GM23248 (cell line): ENCODE measurements at regions not wholly inside any gene's neighbourhood (a gene's known extent, or its start where the extent isn't known, plus 50 kb on each side); places are given as distances from the start of the nearest gene placed in this dataset.

Source experiments
- DNase-seq: peaks from one replicate; pipeline ENCODE4 v3.0.0-alpha.2; 2015
- H2AFZ ChIP-seq: fragments of 200-600 bp; sonication (generic); 2 replicates; pipeline ENCODE4 v1.6.1; 2016; ENCODE audit warnings: antibody characterized with exemption
- H3F3A ChIP-seq: fragments of 200-600 bp; sonication (generic); 2 replicates; pipeline ENCODE4 v1.6.1; 2016; ENCODE audit warnings: mild to moderate bottlenecking, antibody characterized with exemption, mixed run types; ENCODE audit not compliant: insufficient read depth
- H3K27ac ChIP-seq: fragments of 200-600 bp; sonication (generic); 2 replicates; pipeline ENCODE4 v1.5.1; 2016; ENCODE audit warnings: mild to moderate bottlenecking
- H3K27me3 ChIP-seq: fragments of 200-600 bp; sonication (generic); replicated peaks from 2 replicates; pipeline ENCODE4 v1.6.1; 2016; ENCODE audit warnings: mild to moderate bottlenecking; ENCODE audit not compliant: insufficient read depth
- H3K36me3 ChIP-seq: fragments of 200-600 bp; sonication (generic); 2 replicates; pipeline ENCODE4 v1.6.1; 2016; ENCODE audit warnings: low read depth, mild to moderate bottlenecking
- H3K4me1 ChIP-seq: fragments of 200-600 bp; sonication (generic); 2 replicates; pipeline ENCODE4 v1.6.1; 2016; ENCODE audit warnings: mild to moderate bottlenecking; ENCODE audit not compliant: insufficient read depth
- H3K4me2 ChIP-seq: fragments of 200-600 bp; sonication (generic); one replicate; pipeline ENCODE4 v1.6.1; 2016; ENCODE audit warnings: mild to moderate bottlenecking; ENCODE audit not compliant: unreplicated experiment
- H3K4me3 ChIP-seq: fragments of 200-600 bp; sonication (generic); 2 replicates; pipeline ENCODE4 v1.5.1; 2016; ENCODE audit warnings: mild to moderate bottlenecking
- H3K79me2 ChIP-seq: fragments of 200-600 bp; sonication (generic); 2 replicates; pipeline ENCODE4 v1.6.1; 2016; ENCODE audit warnings: mild to moderate bottlenecking; ENCODE audit not compliant: insufficient read depth
- H3K9ac ChIP-seq: fragments of 200-600 bp; sonication (generic); 2 replicates; pipeline ENCODE4 v1.6.1; 2016; ENCODE audit warnings: mild to moderate bottlenecking
- H3K9me2 ChIP-seq: fragments of 200-600 bp; sonication (generic); 2 replicates; pipeline ENCODE4 v1.6.1; 2016; ENCODE audit warnings: mixed run types, mild to moderate bottlenecking, moderate library complexity; ENCODE audit not compliant: insufficient read depth
- H3K9me3 ChIP-seq: fragments of 200-600 bp; sonication (generic); one replicate; pipeline ENCODE4 v1.6.1; 2017; ENCODE audit warnings: low read depth
- H4K20me1 ChIP-seq: fragments of 200-600 bp; sonication (generic); 2 replicates; pipeline ENCODE4 v1.6.0; 2016; ENCODE audit not compliant: insufficient read depth
- EZH2 ChIP-seq: fragments of 200-600 bp; sonication (generic); IDR thresholded peaks from 2 replicates; pipeline ENCODE4 v1.6.1; 2018; ENCODE audit warnings: antibody characterized with exemption, mild to moderate bottlenecking; ENCODE audit not compliant: insufficient read depth, poor library complexity, severe bottlenecking
- EZH2phosphoT487 ChIP-seq: fragments of 200-600 bp; sonication (generic); IDR thresholded peaks from 2 replicates; pipeline ENCODE4 v1.6.1; 2018; ENCODE audit warnings: antibody characterized with exemption, moderate library complexity, mild to moderate bottlenecking, low read depth; ENCODE audit not compliant: insufficient read depth
- WGBS, 2 experiments: methylation state at CpG; one replicate each; pipeline ENCODE4 v1.1.6; 2015 to 2017; ENCODE audit warnings: low lambda C conversion rate in 2 of 2, low coverage in 1 of 2; ENCODE audit errors: missing lambda C conversion rate in 2 of 2; 5-methylcytosine and 5-hydroxymethylcytosine counted together
- in situ Hi-C: fragments of 300-500 bp; cut with MboI; formaldehyde crosslinking; loops from 2 replicates; pipeline ENCODE4 v1.15.0; 2020

DNA sequence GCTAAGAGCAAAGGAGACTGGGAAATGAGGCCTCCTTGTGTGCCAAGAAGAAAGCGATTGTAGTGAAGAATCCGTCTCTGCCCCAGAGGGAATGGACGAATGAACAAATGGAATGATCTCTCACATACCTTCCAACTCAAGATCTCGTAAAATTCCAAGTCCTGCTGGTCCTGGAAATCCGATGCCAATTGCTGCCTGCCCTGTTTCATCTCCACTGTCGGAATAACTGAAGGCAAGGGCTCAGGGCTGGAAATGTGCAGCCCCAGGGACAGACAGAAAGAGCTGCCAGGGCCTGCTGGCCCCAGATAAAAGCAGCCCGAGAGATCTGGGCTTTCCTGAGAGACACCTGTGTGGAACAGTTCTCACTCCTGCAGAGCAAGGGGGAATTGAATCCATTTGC lies 120.9 kb downstream of the MN1 start:
- WGBS, 2 experiments = 82 to 88% methylated on average over 7 of the region's 7 CpGs
- in situ Hi-C loops = no loop called here
- Histone ChIP-seq H3K27ac (no peak overlapping the region), H3K9me3 (no peaks in the 10 kb centered on the region), H3K9me2 (no peaks in the 10 kb centered on the region), H3K79me2 (no peaks in the 10 kb centered on the region), H2AFZ (no peak overlapping the region), H4K20me1 (no peaks in the 10 kb centered on the region), H3F3A (no peaks in the 10 kb centered on the region), H3K36me3 (no peaks in the 10 kb centered on the region), H3K4me1 (no peaks in the 10 kb centered on the region), H3K4me2 (no peak overlapping the region), H3K9ac (no peak overlapping the region), H3K27me3 (no peaks in the 10 kb centered on the region), H3K4me3 (no peak overlapping the region)
- DNase-seq = no peak
- TF ChIP-seq EZH2phosphoT487 (no peak), EZH2 (no peak)

DNA sequence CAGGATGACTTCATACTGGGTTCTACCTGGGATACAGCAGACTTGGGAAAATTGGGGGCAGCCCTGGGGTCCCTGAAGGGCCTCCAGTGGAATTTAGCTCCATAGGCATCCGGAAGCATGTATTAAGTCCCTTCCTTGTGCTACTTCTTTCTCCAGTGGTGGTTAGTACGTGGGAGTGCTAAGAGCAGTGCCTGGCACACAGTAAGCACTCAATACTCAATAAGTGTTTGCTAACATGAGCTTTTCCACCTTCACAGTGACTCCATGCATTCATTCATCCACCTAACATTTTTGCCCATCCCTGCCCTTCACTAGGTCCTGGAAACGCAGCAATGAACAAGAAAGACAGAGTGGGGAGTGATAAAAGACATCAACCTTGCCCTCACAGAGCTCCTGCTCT lies 120.5 kb downstream of the MN1 start:
- 71 to 92% methylated on average over 3 of the region's 3 CpGs for WGBS, 2 experiments
- H4K20me1 ChIP-seq = no peaks in the 10 kb centered on the region
- in situ Hi-C loops = no loop called here
- H3K27me3 ChIP-seq = no peaks in the 10 kb centered on the region
- H3K4me1 ChIP-seq = no peaks in the 10 kb centered on the region
- no peak for DNase-seq
- no peaks in the 10 kb centered on the region for H3F3A ChIP-seq
- no peak overlapping the region for H3K9ac ChIP-seq
- no peak overlapping the region for H3K4me3 ChIP-seq
- no peaks in the 10 kb centered on the region for H3K79me2 ChIP-seq
- H3K36me3 ChIP-seq = no peaks in the 10 kb centered on the region
- H3K9me2 ChIP-seq = no peaks in the 10 kb centered on the region
- no peaks in the 10 kb centered on the region for H3K9me3 ChIP-seq
- no peak overlapping the region for H3K4me2 ChIP-seq
- no peak overlapping the region for H3K27ac ChIP-seq
- no peak overlapping the region for H2AFZ ChIP-seq
- TF ChIP-seq EZH2 (no peak), EZH2phosphoT487 (no peak)

DNA sequence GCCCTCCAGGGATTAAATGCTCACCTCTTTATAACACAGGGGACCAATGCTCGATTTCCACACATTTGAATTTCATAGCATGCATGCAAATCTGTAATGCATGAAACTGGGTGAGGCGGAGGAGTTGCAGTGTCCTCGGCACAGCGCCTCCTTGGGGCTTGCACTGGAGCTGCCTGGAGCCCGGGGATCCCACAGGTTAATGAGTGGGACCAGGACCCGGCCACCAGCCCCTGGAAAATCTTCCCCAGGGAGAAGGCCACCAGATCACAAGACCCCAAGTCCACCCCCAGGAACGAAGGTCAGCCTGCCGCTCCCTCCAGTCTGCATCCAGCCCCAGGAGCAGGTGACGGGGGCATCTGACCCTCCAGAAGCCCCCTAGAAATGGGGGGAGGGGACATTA lies 119.1 kb downstream of the MN1 start:
- 45 to 54% methylated on average over 9 of the region's 9 CpGs for WGBS, 2 experiments
- H2AFZ ChIP-seq = no peak overlapping the region
- H3K9me3 ChIP-seq = no peaks in the 10 kb centered on the region
- no peak overlapping the region for H3K9ac ChIP-seq
- peaks cover 10% of the 10 kb centered on the region for H3K4me1 ChIP-seq
- H3K4me2 ChIP-seq = no peak overlapping the region
- no peak overlapping the region for H3K4me3 ChIP-seq
- H4K20me1 ChIP-seq = no peaks in the 10 kb centered on the region
- H3K79me2 ChIP-seq = no peaks in the 10 kb centered on the region
- H3K9me2 ChIP-seq = no peaks in the 10 kb centered on the region
- H3K27me3 ChIP-seq = no peaks in the 10 kb centered on the region
- in situ Hi-C loops = no loop called here
- TF ChIP-seq EZH2phosphoT487 (no peak), EZH2 (no peak)
- no peaks in the 10 kb centered on the region for H3K36me3 ChIP-seq
- H3K27ac ChIP-seq = no peak overlapping the region
- 0 out of 2 replicates have a peak, but pooled peaks cover 4% of the 10 kb centered on the region for H3F3A ChIP-seq
- peak; percentile 35 for DNase-seq

DNA sequence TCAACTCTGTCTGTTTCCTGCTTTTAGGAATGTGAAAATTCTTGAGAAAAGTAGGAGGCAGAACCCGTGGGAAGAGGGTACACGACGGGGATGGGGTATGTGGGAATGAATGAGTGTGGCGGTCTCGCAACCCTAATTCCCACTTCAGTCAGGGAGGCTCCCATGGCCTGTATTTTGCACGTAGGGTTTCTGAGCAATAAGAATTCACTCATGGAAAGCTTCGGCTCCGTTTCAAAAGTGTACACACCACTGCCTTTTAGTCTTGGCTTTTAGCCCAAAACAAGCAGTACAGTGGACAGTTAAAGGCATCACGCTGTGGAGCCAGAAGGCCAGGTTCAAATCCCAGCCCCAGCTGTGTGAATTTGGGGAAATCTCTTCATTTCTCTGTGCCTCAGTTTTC lies 116.7 kb downstream of the MN1 start:
- Histone ChIP-seq H3K4me1 (peaks cover 10% of the 10 kb centered on the region), H3K36me3 (no peaks in the 10 kb centered on the region), H3K79me2 (no peaks in the 10 kb centered on the region), H3F3A (0 out of 2 replicates have a peak, but pooled peaks cover 4% of the 10 kb centered on the region), H4K20me1 (no peaks in the 10 kb centered on the region), H3K9me2 (no peaks in the 10 kb centered on the region), H3K27ac (no peak overlapping the region), H3K9me3 (no peaks in the 10 kb centered on the region), H3K4me2 (no peak overlapping the region), H2AFZ (no peak overlapping the region), H3K4me3 (no peak overlapping the region), H3K9ac (no peak overlapping the region), H3K27me3 (no peaks in the 10 kb centered on the region)
- in situ Hi-C loops = no loop called here
- no peak for TF ChIP-seq EZH2
- no peak for TF ChIP-seq EZH2phosphoT487
- 54 to 57% methylated on average over 9 of the region's 9 CpGs for WGBS, 2 experiments
- peak; percentile 12 for DNase-seq

- Histone ChIP-seq H3K4me2 (no peak overlapping the region), H3K9me3 (no peaks in the 10 kb centered on the region), H4K20me1 (no peaks in the 10 kb centered on the region), H3K36me3 (no peaks in the 10 kb centered on the region), H3K4me3 (no peak overlapping the region), H3K9ac (no peak overlapping the region), H3K27ac (no peak overlapping the region), H2AFZ (no peak overlapping the region), H3K4me1 (peaks cover 10% of the 10 kb centered on the region), H3K27me3 (no peaks in the 10 kb centered on the region), H3K79me2 (no peaks in the 10 kb centered on the region), H3K9me2 (no peaks in the 10 kb centered on the region), H3F3A (0 out of 2 replicates have a peak, but pooled peaks cover 4% of the 10 kb centered on the region)
- DNase-seq = no peak
- no peak for TF ChIP-seq EZH2
- TF ChIP-seq EZH2phosphoT487 = no peak
- WGBS, 2 experiments = 97 to 99% methylated on average over 5 of the region's 5 CpGs
- in situ Hi-C loops = no loop called here
These were observed 116.0 kb downstream of the MN1 start for GRCh38 chr22:27685515-27685914.
